HG02938 (cell line): ENCODE measurements at regions not wholly inside any gene's neighbourhood (a gene's known extent, or its start where the extent isn't known, plus 50 kb on each side); places are given as distances from the start of the nearest gene placed in this dataset.
"Not testable (repeated sequence)": the region's sequence is repeated elsewhere in the genome, so short reads cannot be mapped to it uniquely, and the experiment has no call there.

ENCODE experiments used
- ATAC-seq: cut with Tn5 transposase; IDR thresholded peaks from one replicate; pipeline ENCODE4 v1.9.1; 2021; ENCODE audit warnings: mild to moderate bottlenecking, moderate library complexity; ENCODE audit not compliant: unreplicated experiment

- no peak for ATAC-seq
Observed at GRCh38 chrY:7888506-7888905, 977.0 kb upstream of the AMELY start.

- no peak for ATAC-seq
Observed at GRCh38 chrY:7881696-7882095, 970.1 kb upstream of the AMELY start.

GRCh38 chrY:7879245-7879644, 967.7 kb upstream of the AMELY start:
- ATAC-seq: no peak

DNA sequence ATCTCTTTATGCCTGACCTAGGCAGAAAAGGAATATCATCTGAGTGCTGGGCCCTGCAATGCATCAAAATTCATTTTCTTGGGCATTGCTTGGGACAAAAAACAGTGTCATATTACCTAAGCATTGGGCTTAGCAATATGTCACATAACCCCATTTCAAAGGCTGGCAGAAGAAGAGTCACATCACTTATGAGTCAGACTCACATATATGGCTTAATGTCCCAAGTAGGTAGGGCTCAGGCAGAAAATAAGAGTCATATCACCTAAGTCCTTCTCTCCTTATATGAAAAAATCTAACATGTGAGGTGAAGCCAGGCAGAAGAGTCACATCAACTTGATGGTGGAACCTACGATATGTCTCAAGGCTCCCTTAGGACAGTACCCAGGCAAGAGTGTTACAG, 967.2 kb upstream of the AMELY start:
- no peak for ATAC-seq

GRCh38 chrY:7877458-7877857, 965.9 kb upstream of the AMELY start:
- ATAC-seq: no peak

GRCh38 chrY:7874080-7874479, 962.5 kb upstream of the AMELY start:
- no peak for ATAC-seq

GRCh38 chrY:7871304-7871932, 959.9 kb upstream of the AMELY start:
- ATAC-seq: no peak

GRCh38 chrY:7866976-7867375, 955.4 kb upstream of the AMELY start:
- no peak for ATAC-seq

DNA sequence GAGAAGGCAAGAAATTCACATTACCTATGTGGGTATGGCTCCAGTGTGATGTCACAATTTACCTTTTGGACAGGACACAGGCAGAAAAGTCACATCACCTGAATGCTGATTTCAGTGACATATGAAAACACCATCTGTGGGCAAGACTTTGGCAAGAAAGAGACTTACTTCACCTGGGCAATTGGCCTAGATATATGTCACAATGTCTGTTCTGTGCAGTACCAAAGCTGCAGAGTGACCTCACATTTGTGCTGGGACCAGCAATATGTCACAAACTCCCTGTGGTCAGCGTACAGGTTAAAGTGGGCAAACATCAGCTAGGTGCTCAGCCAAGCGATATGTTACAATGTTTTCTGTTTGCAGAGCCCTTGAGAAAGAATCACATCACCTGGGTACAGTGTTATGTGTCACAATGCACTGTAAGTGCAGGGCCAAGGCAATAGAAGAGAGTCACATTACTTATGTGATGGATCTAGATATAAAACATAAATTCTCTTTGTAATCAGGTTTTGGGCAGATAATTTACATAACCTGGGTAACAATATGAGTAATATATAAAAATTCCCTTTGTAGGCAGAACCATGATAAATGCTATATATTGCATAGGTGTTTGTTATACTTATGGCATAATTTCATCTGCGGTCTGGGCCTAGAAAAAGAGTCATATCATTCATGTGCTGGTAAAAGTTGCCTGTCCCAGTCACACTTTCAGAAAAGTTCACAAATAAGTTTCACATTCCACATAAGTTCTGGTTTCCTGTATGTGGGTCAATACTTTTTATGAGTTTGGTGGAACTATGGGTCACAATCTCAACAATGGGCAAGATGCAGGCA, 949.4 kb upstream of the AMELY start:
- ATAC-seq: no peak

DNA sequence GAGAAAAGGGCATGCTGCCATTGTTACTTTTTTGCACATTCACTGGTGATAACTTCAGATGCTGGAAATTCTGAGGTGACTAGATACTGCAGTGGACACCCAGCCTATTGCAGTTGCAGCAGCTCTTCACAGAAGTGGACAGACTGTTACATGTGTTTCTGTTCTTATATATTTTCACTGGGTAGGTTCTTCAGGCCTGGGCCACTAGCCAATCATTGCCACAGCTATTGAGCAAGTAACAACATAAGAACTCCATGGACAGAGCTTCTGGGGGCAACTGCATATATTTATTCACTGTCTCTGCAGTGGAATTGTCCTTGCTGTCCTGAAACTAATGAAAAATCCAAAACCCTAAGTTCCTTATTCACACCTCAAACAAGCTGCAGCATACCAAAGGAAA, 938.6 kb upstream of the AMELY start:
- ATAC-seq: no peak

- no peak for ATAC-seq
Observed at GRCh38 chrY:7845776-7846175, 934.2 kb upstream of the AMELY start.

GRCh38 chrY:7837046-7837445, 925.5 kb upstream of the AMELY start:
- ATAC-seq: no peak

GRCh38 chrY:7836366-7836765, 924.8 kb upstream of the AMELY start:
- no peak for ATAC-seq

DNA sequence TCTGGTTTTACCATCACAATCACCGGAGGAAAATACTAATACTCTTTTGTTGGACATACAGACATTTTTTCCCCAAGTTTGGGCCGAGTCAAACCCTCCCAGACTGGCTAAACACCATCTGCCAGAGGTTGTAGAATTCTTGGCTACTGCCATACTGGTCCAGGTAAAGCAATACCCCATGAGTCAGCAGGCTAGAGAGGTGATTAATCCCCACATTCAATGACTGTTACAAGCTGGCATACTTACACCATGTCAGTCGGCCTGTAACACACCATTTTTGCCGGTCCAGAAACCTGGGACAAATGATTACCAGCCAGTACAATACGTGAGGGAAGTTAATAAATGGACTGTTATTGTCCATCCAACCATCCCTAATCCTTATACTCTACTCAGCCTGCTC, 923.9 kb upstream of the AMELY start:
- no peak for ATAC-seq

DNA sequence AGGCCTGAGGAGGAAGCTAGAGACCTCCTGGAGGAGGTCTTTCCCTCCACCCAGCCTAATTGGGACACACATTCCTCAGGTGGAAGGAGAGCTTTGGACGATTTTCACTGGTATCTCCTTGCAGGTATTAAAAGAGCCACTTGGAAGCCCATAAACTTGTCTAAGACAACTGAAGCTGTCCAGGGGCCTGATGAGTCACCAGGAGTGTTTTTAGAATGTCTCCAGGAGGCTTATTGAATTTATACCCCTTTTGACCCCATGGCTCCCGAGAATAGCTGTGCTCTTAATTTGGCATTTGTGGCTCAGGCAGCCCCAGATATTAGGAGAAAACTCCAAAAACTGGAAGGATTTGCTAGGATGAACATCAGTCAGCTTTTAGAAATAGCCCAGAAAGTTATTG, 922.7 kb upstream of the AMELY start:
- no peak for ATAC-seq

GRCh38 chrY:7830881-7831280, 919.3 kb upstream of the AMELY start:
- ATAC-seq: not testable (repeated sequence)

DNA sequence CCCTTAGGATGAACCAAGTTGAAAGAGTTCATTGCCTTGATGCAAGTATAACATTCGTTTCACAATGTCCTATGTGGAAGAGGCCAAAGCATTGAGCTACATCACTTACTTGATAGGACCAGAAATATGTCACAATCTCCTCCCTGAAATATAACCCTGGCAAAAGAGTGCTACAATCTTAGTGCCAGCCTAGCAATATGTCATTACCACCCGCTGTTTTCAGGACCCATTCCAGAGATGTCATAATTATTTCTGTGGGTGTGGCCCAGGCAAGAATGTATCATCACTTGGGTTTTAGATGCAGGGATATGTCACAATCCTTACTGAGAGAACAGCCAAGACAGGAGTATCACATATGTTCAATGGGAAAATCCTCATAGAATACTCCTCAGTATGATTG, 915.0 kb upstream of the AMELY start:
- ATAC-seq: no peak

DNA sequence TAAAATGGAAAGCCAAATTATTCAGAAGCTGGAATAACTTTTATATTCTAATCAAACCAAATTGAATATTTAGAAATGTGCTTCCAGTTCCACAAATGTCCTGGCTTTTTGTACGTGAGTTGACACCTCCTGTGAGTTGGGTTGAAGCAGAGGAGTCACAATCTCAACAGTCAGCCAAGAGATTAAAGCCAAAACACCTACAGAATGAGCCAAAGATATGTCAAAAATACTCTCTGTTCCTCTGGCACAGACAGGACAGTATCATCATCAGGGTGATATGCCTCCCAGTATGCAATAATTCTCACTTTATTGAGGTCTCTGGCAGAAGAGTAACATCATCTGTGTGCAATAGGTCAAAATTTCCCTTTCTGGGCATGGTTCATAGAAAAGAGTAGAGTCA, 914.3 kb upstream of the AMELY start:
- no peak for ATAC-seq

GRCh38 chrY:7821295-7822035, 909.9 kb upstream of the AMELY start:
- ATAC-seq: no peak

DNA sequence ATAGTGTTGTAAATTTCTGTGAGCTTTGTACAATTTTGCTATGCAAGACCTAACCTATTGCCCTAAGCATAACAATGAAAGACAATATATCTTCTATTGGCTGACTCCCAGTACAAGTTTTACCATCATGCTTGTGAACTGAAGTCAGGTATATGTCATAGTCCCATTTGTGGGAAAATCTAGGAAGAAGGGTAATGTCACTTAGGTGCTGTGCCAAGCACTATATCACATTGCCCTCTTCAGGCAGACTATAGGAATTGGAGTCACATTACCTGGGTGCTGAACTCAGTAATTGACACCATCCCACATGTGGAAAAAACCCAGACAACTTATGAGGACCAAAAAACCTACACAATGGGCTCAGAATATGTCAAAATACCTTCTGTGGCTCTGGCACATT, 907.4 kb upstream of the AMELY start:
- ATAC-seq: no peak

- no peak for ATAC-seq
Observed at GRCh38 chrY:7816567-7816966, 905.0 kb upstream of the AMELY start.

- ATAC-seq: no peak
Observed at GRCh38 chrY:7815921-7816320, 904.4 kb upstream of the AMELY start.
